GM23338 (cell line): ENCODE measurements at regions not wholly inside any gene's neighbourhood (a gene's known extent, or its start where the extent isn't known, plus 50 kb on each side); places are given as distances from the start of the nearest gene placed in this dataset.

Source experiments
- ATAC-seq: fragments of 200-7000 bp; cut with Tn5 transposase; 3 replicates; pipeline ENCODE4 v1.9.1; 2020
- DNase-seq: peaks from one replicate; pipeline ENCODE4 v3.0.0-alpha.2; 2015; ENCODE audit warnings: low spot score
- H2AFZ ChIP-seq: fragments of 200-600 bp; sonication (generic); 2 replicates; pipeline ENCODE4 v1.8.0; 2016; ENCODE audit warnings: antibody characterized with exemption, mild to moderate bottlenecking, moderate library complexity
- H3F3A ChIP-seq: fragments of 200-600 bp; sonication (generic); replicated peaks from 2 replicates; pipeline ENCODE4 v1.8.0; 2017; ENCODE audit warnings: antibody characterized with exemption, mixed run types, low read depth
- H3K27ac ChIP-seq: fragments of 200-600 bp; sonication (generic); 2 replicates; pipeline ENCODE4 v1.6.1; 2016; ENCODE audit warnings: low read depth
- H3K27me3 ChIP-seq: fragments of 200-600 bp; sonication (generic); 2 replicates; pipeline ENCODE4 v1.8.0; 2016; ENCODE audit warnings: mild to moderate bottlenecking, mixed run types, moderate library complexity; ENCODE audit not compliant: insufficient read depth
- H3K36me3 ChIP-seq: fragments of 200-600 bp; sonication (generic); 2 replicates; pipeline ENCODE4 v1.8.0; 2016; ENCODE audit warnings: mild to moderate bottlenecking; ENCODE audit not compliant: insufficient read depth
- H3K4me1 ChIP-seq: fragments of 200-600 bp; sonication (generic); 2 replicates; pipeline ENCODE4 v1.8.0; 2016; ENCODE audit warnings: mild to moderate bottlenecking, moderate library complexity; ENCODE audit not compliant: insufficient read depth
- H3K4me2 ChIP-seq: fragments of 200-600 bp; sonication (generic); 2 replicates; pipeline ENCODE4 v1.7.1; 2017; ENCODE audit warnings: mixed run types
- H3K4me3 ChIP-seq: fragments of 200-600 bp; sonication (generic); 2 replicates; pipeline ENCODE4 v1.6.1; 2016; ENCODE audit warnings: mixed run types
- H3K79me2 ChIP-seq: fragments of 200-600 bp; sonication (generic); replicated peaks from 2 replicates; pipeline ENCODE4 v1.8.0; 2017; ENCODE audit warnings: mild to moderate bottlenecking; ENCODE audit not compliant: insufficient read depth
- H3K9me2 ChIP-seq: fragments of 200-600 bp; sonication (generic); 2 replicates; pipeline ENCODE4 v1.8.0; 2017; ENCODE audit not compliant: insufficient read depth
- H4K20me1 ChIP-seq: fragments of 200-600 bp; sonication (generic); replicated peaks from 2 replicates; pipeline ENCODE4 v1.8.0; 2017; ENCODE audit warnings: mild to moderate bottlenecking; ENCODE audit not compliant: insufficient read depth
- H3K27ac Mint-ChIP-seq: 2 replicates; pipeline ENCODE4 v1.8.0; 2020; ENCODE audit warnings: inconsistent platforms, mild to moderate bottlenecking, moderate library complexity, mixed read lengths
- H3K27me3 Mint-ChIP-seq: 3 replicates; pipeline ENCODE4 v1.8.0; 2022; ENCODE audit warnings: low read depth, mild to moderate bottlenecking, moderate library complexity, mixed read lengths, inconsistent platforms; ENCODE audit not compliant: insufficient read depth, poor library complexity
- H3K36me3 Mint-ChIP-seq: 3 replicates; pipeline ENCODE4 v1.8.0; 2021; ENCODE audit warnings: low read depth, mild to moderate bottlenecking, inconsistent platforms, moderate library complexity, mixed read lengths
- H3K4me1 Mint-ChIP-seq: 3 replicates; pipeline ENCODE4 v1.8.0; 2020; ENCODE audit warnings: mild to moderate bottlenecking, inconsistent platforms, mixed read lengths
- H3K4me3 Mint-ChIP-seq: 3 replicates; pipeline ENCODE4 v1.8.0; 2021; ENCODE audit warnings: moderate library complexity, mild to moderate bottlenecking, inconsistent platforms, mixed read lengths
- H3K9me3 Mint-ChIP-seq: 3 replicates; pipeline ENCODE4 v1.8.0; 2020; ENCODE audit warnings: moderate library complexity, mild to moderate bottlenecking, inconsistent platforms, mixed read lengths
- CREB1 ChIP-seq: fragments of 250-450 bp; sonication (Bioruptor Pico); IDR thresholded peaks from 2 replicates; pipeline ENCODE4 v1.5.0; 2020; ENCODE audit warnings: low read depth, mild to moderate bottlenecking, moderate library complexity
- CTCF ChIP-seq, 2 experiments: fragments of 200-600 bp in 1 of 2; sonication (generic) in 1 of 2; conservative IDR thresholded peaks; 2 replicates each; pipeline versions ENCODE4 v1.5.1 to v1.6.1; 2016 to 2017; ENCODE audit warnings: antibody characterized with exemption in 2 of 2, low read depth in 2 of 2, mild to moderate bottlenecking in 2 of 2, moderate library complexity in 1 of 2
- ETS1 ChIP-seq: IDR thresholded peaks from 2 replicates; pipeline ENCODE4 v1.6.1; 2016; ENCODE audit warnings: antibody characterized with exemption
- EZH2phosphoT487 ChIP-seq: fragments of 200-600 bp; sonication (generic); IDR thresholded peaks from one replicate; pipeline ENCODE4 v1.8.1; 2018; ENCODE audit warnings: antibody characterized with exemption; ENCODE audit not compliant: unreplicated experiment
- JUNB ChIP-seq: IDR thresholded peaks from one replicate; pipeline ENCODE4 v1.6.1; 2016; ENCODE audit warnings: antibody characterized with exemption; ENCODE audit not compliant: unreplicated experiment
- NANOG ChIP-seq: IDR thresholded peaks from 2 replicates; pipeline ENCODE4 v1.6.1; 2016; ENCODE audit warnings: antibody characterized with exemption, borderline replicate concordance
- POLR2AphosphoS5 ChIP-seq: IDR thresholded peaks from 2 replicates; pipeline ENCODE4 v1.6.1; 2016; ENCODE audit warnings: antibody characterized with exemption, low read depth
- ZNF114 ChIP-seq: fragments of 250-450 bp; sonication (Bioruptor Pico); IDR thresholded peaks from 2 replicates; pipeline ENCODE4 v1.5.0; 2020; ENCODE audit warnings: mild to moderate bottlenecking, moderate library complexity
- ZNF331 ChIP-seq: fragments of 250-450 bp; sonication (Bioruptor Pico); IDR thresholded peaks from 2 replicates; pipeline ENCODE4 v1.5.0; 2020; ENCODE audit warnings: low read depth, mild to moderate bottlenecking, moderate library complexity

- H3K36me3 Mint-ChIP-seq = peaks cover 36% of the 10 kb centered on the region
- Histone ChIP-seq H3K36me3 (no peaks in the 10 kb centered on the region; the same call in 1 of the 2 replicates), H3K79me2 (no peaks in the 10 kb centered on the region), H3F3A (no peaks in the 10 kb centered on the region), H3K4me3 (no peak overlapping the region), H3K27me3 (no peaks in the 10 kb centered on the region), H2AFZ (no peak overlapping the region), H3K4me1 (0 out of 2 replicates have a peak, but pooled peaks cover 4% of the 10 kb centered on the region), H3K4me2 (no peak overlapping the region), H3K27ac (no peak overlapping the region), H4K20me1 (no peaks in the 10 kb centered on the region), H3K9me2 (0 out of 2 replicates have a peak, but pooled peaks cover 4% of the 10 kb centered on the region)
- peaks cover 37% of the 10 kb centered on the region for H3K9me3 Mint-ChIP-seq
- no peak for DNase-seq
- peaks cover 3% of the 10 kb centered on the region; the same call in 2 of the 3 replicates for H3K4me1 Mint-ChIP-seq
- ATAC-seq = no peak
- H3K27me3 Mint-ChIP-seq = no peaks in the 10 kb centered on the region
- H3K4me3 Mint-ChIP-seq = no peak overlapping the region
- TF ChIP-seq NANOG (no peak), POLR2AphosphoS5 (no peak), CREB1 (CRISPR knock-in tag) (no peak), ZNF114 (CRISPR knock-in tag) (no peak)
- no peak overlapping the region for H3K27ac Mint-ChIP-seq
Observed at GRCh38 chr1:83033682-83034081, 965.2 kb downstream of the TTLL7 start.

- no peak overlapping the region for H3K27ac Mint-ChIP-seq
- Histone ChIP-seq H3K4me3 (no peak overlapping the region), H3K4me2 (no peak overlapping the region), H3K9me2 (0 out of 2 replicates have a peak, but pooled peaks cover 4% of the 10 kb centered on the region), H3K27ac (no peak overlapping the region), H3K36me3 (no peaks in the 10 kb centered on the region), H2AFZ (no peak overlapping the region), H4K20me1 (no peaks in the 10 kb centered on the region), H3F3A (no peaks in the 10 kb centered on the region), H3K27me3 (no peaks in the 10 kb centered on the region), H3K79me2 (no peaks in the 10 kb centered on the region), H3K4me1 (peaks cover 17% of the 10 kb centered on the region; the same call in 1 of the 2 replicates)
- H3K36me3 Mint-ChIP-seq = peaks cover 29% of the 10 kb centered on the region
- ATAC-seq (no peak), DNase-seq (no peak)
- H3K27me3 Mint-ChIP-seq = no peaks in the 10 kb centered on the region
- peaks cover 27% of the 10 kb centered on the region for H3K9me3 Mint-ChIP-seq
- peaks cover 9% of the 10 kb centered on the region for H3K4me1 Mint-ChIP-seq
- no peak overlapping the region for H3K4me3 Mint-ChIP-seq
- TF ChIP-seq ETS1 = no peak
- no peak for TF ChIP-seq NANOG
- no peak for TF ChIP-seq EZH2phosphoT487
- TF ChIP-seq CTCF (conservative IDR thresholded peaks at IDR 0.05; ENCODE audit: low read depth in 2 of 2) = no peak
Observed at GRCh38 chr1:83029916-83030315, 969.0 kb downstream of the TTLL7 start.

DNA sequence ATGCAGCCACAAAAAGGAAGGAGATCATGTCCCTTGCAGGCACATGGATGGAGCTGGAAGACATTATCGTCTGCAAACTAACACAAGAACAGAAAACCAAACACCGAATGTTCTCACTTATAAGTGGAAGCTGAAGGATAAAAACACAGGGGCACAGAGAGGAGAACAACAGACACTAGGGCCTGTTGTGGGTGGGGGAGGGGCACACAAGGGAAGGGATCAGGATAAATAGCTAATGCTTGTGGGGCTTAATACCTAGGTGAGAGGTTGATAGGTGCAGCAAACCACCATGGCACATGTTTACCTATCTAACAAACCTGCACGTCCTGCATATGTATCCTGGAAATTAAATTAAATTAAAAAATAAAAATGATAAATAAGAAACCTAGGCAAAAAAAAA lies 969.9 kb downstream of the TTLL7 start:
- Mint-ChIP-seq H3K27me3 (no peaks in the 10 kb centered on the region), H3K4me1 (peaks cover 12% of the 10 kb centered on the region), H3K4me3 (no peak overlapping the region), H3K36me3 (peaks cover 26% of the 10 kb centered on the region), H3K27ac (no peak overlapping the region), H3K9me3 (peaks cover 23% of the 10 kb centered on the region)
- 0 out of 2 replicates have a peak, but pooled peaks cover 4% of the 10 kb centered on the region for H3K9me2 ChIP-seq
- no peaks in the 10 kb centered on the region for H3K27me3 ChIP-seq
- ATAC-seq = peak; percentile 28; the same call in 1 of the 3 replicates
- no peaks in the 10 kb centered on the region for H3K79me2 ChIP-seq
- no peaks in the 10 kb centered on the region for H3K36me3 ChIP-seq
- H3F3A ChIP-seq = no peaks in the 10 kb centered on the region
- H4K20me1 ChIP-seq = no peaks in the 10 kb centered on the region
- H3K4me3 ChIP-seq = no peak overlapping the region
- H2AFZ ChIP-seq = no peak overlapping the region
- 0 out of 2 replicates have a peak overlapping the region, but pooled peaks have one; percentile 34 for H3K27ac ChIP-seq
- H3K4me1 ChIP-seq = peaks cover 17% of the 10 kb centered on the region; the same call in 1 of the 2 replicates
- no peak overlapping the region for H3K4me2 ChIP-seq
- peak; percentile 30 for DNase-seq
- TF ChIP-seq JUNB = no peak
- no peak for TF ChIP-seq ZNF331 (CRISPR knock-in tag)
